HL-60 (cell line): ENCODE measurements at regions not wholly inside any gene's neighbourhood (a gene's known extent, or its start where the extent isn't known, plus 50 kb on each side); places are given as distances from the start of the nearest gene placed in this dataset.

ENCODE experiments used
- GABPA ChIP-seq: IDR thresholded peaks from 2 replicates; pipeline ENCODE4 v1.6.1; 2012; ENCODE audit warnings: low read depth
- TF ChIP-seq, protein P1 (sequence below): IDR thresholded peaks from one replicate; pipeline ENCODE4 v1.5.1; 2011; ENCODE audit warnings: low read length, control low read depth, inconsistent platforms; ENCODE audit not compliant: insufficient read depth
- TF ChIP-seq, protein P2 (sequence below): IDR thresholded peaks from 2 replicates; pipeline ENCODE4 v1.6.1; 2012; ENCODE audit warnings: low read depth; ENCODE audit not compliant: insufficient replicate concordance

DNA sequence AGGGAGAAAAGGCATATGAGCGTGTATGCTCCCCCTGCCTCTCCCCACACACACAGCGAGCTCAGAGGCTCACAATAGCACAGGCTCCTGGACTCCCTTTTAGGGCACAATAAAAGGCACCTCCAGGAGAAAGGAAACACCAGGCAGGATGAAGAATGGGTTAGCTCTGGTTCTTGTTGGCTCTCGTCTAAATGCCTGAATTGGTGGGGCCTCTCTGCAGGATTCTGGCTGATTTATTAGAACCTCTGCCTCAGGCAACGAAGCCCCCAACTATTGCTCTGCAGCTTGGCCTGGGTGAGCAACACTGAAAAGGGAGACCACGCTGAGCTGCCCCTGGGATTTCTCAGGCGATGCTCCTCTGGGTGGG lies 590.9 kb upstream of the PLXNA2 start:
- TF ChIP-seq, protein P1, sequence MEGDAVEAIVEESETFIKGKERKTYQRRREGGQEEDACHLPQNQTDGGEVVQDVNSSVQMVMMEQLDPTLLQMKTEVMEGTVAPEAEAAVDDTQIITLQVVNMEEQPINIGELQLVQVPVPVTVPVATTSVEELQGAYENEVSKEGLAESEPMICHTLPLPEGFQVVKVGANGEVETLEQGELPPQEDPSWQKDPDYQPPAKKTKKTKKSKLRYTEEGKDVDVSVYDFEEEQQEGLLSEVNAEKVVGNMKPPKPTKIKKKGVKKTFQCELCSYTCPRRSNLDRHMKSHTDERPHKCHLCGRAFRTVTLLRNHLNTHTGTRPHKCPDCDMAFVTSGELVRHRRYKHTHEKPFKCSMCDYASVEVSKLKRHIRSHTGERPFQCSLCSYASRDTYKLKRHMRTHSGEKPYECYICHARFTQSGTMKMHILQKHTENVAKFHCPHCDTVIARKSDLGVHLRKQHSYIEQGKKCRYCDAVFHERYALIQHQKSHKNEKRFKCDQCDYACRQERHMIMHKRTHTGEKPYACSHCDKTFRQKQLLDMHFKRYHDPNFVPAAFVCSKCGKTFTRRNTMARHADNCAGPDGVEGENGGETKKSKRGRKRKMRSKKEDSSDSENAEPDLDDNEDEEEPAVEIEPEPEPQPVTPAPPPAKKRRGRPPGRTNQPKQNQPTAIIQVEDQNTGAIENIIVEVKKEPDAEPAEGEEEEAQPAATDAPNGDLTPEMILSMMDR = no peak
- TF ChIP-seq, protein P2, sequence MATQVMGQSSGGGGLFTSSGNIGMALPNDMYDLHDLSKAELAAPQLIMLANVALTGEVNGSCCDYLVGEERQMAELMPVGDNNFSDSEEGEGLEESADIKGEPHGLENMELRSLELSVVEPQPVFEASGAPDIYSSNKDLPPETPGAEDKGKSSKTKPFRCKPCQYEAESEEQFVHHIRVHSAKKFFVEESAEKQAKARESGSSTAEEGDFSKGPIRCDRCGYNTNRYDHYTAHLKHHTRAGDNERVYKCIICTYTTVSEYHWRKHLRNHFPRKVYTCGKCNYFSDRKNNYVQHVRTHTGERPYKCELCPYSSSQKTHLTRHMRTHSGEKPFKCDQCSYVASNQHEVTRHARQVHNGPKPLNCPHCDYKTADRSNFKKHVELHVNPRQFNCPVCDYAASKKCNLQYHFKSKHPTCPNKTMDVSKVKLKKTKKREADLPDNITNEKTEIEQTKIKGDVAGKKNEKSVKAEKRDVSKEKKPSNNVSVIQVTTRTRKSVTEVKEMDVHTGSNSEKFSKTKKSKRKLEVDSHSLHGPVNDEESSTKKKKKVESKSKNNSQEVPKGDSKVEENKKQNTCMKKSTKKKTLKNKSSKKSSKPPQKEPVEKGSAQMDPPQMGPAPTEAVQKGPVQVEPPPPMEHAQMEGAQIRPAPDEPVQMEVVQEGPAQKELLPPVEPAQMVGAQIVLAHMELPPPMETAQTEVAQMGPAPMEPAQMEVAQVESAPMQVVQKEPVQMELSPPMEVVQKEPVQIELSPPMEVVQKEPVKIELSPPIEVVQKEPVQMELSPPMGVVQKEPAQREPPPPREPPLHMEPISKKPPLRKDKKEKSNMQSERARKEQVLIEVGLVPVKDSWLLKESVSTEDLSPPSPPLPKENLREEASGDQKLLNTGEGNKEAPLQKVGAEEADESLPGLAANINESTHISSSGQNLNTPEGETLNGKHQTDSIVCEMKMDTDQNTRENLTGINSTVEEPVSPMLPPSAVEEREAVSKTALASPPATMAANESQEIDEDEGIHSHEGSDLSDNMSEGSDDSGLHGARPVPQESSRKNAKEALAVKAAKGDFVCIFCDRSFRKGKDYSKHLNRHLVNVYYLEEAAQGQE = no peak
- TF ChIP-seq GABPA = no peak
